ENCODE measurements at regions not wholly inside any gene's neighbourhood (a gene's known extent, or its start where the extent isn't known, plus 50 kb on each side); places are given as distances from the start of the nearest gene placed in this dataset.

DNA sequence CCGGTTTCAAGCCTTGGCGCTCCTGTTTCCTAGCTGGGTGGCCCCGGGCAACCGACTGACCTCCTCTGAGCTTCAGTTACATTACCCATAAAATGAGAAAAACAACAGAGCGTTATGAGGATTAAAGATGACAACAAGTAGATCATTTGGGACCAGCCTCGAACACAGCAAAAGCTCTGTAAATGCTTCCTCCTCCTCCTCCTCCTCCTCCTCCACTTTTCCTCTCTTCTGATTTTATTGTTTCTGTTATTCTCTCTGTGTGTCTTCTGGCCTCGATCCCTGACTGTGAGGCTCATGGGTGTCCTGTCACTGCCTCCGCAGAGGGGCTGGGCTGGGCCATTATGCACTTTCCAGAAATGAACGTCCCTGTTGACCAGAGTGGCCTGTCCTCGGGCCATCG is 176.2 kb downstream of the URI1 start:
- no peak for DNase-seq (ENCODE audit: low read depth, low spot score)
- Histone ChIP-seq H3K4me3 (replicated peaks in 1 of 2; ENCODE audit: low read depth in 1 of 2, low read length in 2 of 2) (no peak overlapping the region), H3K9me2 (ENCODE audit: insufficient read depth) (no peaks in the 10 kb centered on the region), H3K9me3 (ENCODE audit: control insufficient read depth in 1 of 2, insufficient read depth in 1 of 2, low read depth in 1 of 2, low read length in 2 of 2) (no peaks in the 10 kb centered on the region), H3K9ac (ENCODE audit: low read length) (no peak overlapping the region), H3K27ac (ENCODE audit: low read depth, low read length) (no peak overlapping the region), H3K79me2 (ENCODE audit: insufficient read depth, low read length) (no peaks in the 10 kb centered on the region), H3K4me1 (ENCODE audit: control insufficient read depth in 1 of 2, insufficient read depth in 2 of 2, low read length in 2 of 2) (no peaks in the 10 kb centered on the region), H3K27me3 (ENCODE audit: insufficient read depth, low read length) (0 out of 2 replicates have a peak, but pooled peaks cover 2% of the 10 kb centered on the region), H2AFZ (ENCODE audit: low read depth, low read length, poor library complexity, severe bottlenecking) (no peak overlapping the region), H3K4me2 (ENCODE audit: low read length) (no peak overlapping the region), H3K36me3 (ENCODE audit: control insufficient read depth in 1 of 2, insufficient read depth in 2 of 2, low read length in 2 of 2) (no peaks in the 10 kb centered on the region), H4K20me1 (ENCODE audit: insufficient read depth) (no peaks in the 10 kb centered on the region)
- ChIA-PET POLR2A (no interaction called here), RAD21 (ENCODE audit: low non-redundant PET in 1 of 2, low total read pairs in 2 of 2, uncharacterized antibody in 2 of 2, unreplicated experiment in 2 of 2) (no interaction called here), CTCF (no interaction called here)
- BruUV-seq (replicated peaks), result no TSS peak
- TF ChIP-seq CBX3 (IDR thresholded peaks at IDR 0.05; ENCODE audit: low read depth), result no peak
- no peak for TF ChIP-seq EZH2 (IDR thresholded peaks at IDR 0.05)
- TF ChIP-seq RAD21 (IDR thresholded peaks at IDR 0.05; ENCODE audit: low read depth), result no peak
- no peak for TF ChIP-seq SIN3A (IDR thresholded peaks at IDR 0.05; ENCODE audit: low read depth)
- no peak for TF ChIP-seq ZNF274 (IDR thresholded peaks at IDR 0.05; ENCODE audit: low read depth, low read length)
- TF ChIP-seq, protein P1, sequence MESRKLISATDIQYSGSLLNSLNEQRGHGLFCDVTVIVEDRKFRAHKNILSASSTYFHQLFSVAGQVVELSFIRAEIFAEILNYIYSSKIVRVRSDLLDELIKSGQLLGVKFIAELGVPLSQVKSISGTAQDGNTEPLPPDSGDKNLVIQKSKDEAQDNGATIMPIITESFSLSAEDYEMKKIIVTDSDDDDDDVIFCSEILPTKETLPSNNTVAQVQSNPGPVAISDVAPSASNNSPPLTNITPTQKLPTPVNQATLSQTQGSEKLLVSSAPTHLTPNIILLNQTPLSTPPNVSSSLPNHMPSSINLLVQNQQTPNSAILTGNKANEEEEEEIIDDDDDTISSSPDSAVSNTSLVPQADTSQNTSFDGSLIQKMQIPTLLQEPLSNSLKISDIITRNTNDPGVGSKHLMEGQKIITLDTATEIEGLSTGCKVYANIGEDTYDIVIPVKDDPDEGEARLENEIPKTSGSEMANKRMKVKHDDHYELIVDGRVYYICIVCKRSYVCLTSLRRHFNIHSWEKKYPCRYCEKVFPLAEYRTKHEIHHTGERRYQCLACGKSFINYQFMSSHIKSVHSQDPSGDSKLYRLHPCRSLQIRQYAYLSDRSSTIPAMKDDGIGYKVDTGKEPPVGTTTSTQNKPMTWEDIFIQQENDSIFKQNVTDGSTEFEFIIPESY (IDR thresholded peaks at IDR 0.05; ENCODE audit: extremely low read depth, insufficient replicate concordance, low read length), result no peak
- TF ChIP-seq POLR2A (IDR thresholded peaks at IDR 0.05; ENCODE audit: borderline replicate concordance, extremely low read depth, insufficient read depth, insufficient read length), result no peak
- no peak for TF ChIP-seq EGR1 (IDR thresholded peaks at IDR 0.05; ENCODE audit: low read depth)
- TF ChIP-seq, protein P2, sequence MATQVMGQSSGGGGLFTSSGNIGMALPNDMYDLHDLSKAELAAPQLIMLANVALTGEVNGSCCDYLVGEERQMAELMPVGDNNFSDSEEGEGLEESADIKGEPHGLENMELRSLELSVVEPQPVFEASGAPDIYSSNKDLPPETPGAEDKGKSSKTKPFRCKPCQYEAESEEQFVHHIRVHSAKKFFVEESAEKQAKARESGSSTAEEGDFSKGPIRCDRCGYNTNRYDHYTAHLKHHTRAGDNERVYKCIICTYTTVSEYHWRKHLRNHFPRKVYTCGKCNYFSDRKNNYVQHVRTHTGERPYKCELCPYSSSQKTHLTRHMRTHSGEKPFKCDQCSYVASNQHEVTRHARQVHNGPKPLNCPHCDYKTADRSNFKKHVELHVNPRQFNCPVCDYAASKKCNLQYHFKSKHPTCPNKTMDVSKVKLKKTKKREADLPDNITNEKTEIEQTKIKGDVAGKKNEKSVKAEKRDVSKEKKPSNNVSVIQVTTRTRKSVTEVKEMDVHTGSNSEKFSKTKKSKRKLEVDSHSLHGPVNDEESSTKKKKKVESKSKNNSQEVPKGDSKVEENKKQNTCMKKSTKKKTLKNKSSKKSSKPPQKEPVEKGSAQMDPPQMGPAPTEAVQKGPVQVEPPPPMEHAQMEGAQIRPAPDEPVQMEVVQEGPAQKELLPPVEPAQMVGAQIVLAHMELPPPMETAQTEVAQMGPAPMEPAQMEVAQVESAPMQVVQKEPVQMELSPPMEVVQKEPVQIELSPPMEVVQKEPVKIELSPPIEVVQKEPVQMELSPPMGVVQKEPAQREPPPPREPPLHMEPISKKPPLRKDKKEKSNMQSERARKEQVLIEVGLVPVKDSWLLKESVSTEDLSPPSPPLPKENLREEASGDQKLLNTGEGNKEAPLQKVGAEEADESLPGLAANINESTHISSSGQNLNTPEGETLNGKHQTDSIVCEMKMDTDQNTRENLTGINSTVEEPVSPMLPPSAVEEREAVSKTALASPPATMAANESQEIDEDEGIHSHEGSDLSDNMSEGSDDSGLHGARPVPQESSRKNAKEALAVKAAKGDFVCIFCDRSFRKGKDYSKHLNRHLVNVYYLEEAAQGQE (IDR thresholded peaks at IDR 0.05; ENCODE audit: low read depth), result no peak
- TF ChIP-seq SRF (IDR thresholded peaks at IDR 0.05; ENCODE audit: low read depth), result no peak
- no peak for TF ChIP-seq JUND (IDR thresholded peaks at IDR 0.05)
- TF ChIP-seq, protein P3, sequence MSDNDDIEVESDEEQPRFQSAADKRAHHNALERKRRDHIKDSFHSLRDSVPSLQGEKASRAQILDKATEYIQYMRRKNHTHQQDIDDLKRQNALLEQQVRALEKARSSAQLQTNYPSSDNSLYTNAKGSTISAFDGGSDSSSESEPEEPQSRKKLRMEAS (IDR thresholded peaks at IDR 0.05), result no peak
- TF ChIP-seq, protein P4, sequence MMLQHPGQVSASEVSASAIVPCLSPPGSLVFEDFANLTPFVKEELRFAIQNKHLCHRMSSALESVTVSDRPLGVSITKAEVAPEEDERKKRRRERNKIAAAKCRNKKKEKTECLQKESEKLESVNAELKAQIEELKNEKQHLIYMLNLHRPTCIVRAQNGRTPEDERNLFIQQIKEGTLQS (IDR thresholded peaks at IDR 0.05), result no peak
- no peak for ATAC-seq
- intact Hi-C loops (cut with micrococcal nuclease), result no loop called here
